GM19455 (cell line): ENCODE measurements at regions not wholly inside any gene's neighbourhood (a gene's known extent, or its start where the extent isn't known, plus 50 kb on each side); places are given as distances from the start of the nearest gene placed in this dataset.
"Not testable (repeated sequence)": the region's sequence is repeated elsewhere in the genome, so short reads cannot be mapped to it uniquely, and the experiment has no call there.

Experiments
- ATAC-seq: cut with Tn5 transposase; IDR thresholded peaks from one replicate; pipeline ENCODE4 v1.9.1; 2021; ENCODE audit not compliant: unreplicated experiment

DNA sequence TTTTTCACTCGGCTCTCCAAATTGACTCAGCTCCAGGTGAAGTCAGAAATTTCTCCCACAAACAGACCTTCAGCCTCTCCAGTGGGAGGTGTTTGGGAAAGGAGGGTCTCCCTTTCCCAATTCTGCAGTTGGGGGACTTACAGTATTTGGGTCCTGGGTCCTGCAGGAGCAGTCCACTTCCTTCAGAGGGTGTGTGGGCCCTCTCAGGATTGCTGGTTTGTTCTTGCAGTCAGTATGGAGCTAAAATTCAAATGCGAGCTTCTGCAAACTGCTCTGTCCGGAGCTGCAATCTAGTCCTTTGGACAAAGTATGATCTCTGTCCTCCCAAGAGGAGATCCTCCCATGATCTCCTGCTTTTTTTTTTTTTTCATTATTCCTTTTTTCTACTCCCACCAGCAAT is 87.9 kb upstream of the MSTN start:
- no peak for ATAC-seq

GRCh38 chr2:190149908-190150307 is 87.4 kb upstream of the MSTN start:
- ATAC-seq, result no peak

DNA sequence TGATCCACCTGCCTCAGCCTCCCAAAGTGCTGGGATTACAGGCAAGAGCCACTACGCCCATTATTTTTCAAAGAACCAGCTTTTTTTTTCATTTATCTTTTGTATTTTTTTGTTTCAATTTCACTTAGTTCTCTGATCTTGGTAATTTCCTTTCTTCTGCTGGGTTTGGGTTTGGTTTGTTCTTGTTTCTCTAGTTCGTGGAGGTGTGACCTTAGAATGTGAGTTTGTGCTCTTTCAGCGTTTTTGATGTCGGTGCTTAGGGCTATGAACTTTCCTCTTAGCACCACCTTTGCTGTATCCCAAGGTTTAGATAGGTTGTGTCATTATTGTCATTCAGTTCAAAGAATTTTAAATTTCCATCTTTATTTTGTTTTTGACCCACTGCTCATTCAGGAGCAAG is 86.7 kb upstream of the MSTN start:
- no peak for ATAC-seq

- ATAC-seq, result not testable (repeated sequence)
Observed at GRCh38 chr2:190146109-190146508, 83.6 kb upstream of the MSTN start.

GRCh38 chr2:190140474-190140873 is 77.9 kb upstream of the MSTN start:
- ATAC-seq, result not testable (repeated sequence)

DNA sequence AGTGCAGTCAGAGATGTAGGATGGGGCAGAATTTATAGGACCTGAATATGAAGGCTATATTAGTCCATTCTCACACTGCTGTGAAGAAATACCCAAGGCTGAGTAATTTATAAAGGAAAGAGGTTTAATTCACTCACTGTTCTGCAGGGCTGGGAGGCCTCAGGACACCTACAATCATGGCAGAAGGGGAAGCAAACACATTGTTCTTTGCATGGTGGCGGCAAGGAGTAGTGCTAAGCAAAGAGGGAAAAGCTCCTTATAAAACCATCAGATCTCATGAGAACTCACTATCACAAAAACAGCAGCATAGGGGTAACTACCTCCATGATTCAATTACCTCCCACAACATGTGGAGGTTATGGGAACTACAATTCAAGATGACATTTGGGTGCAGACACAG is 76.8 kb upstream of the MSTN start:
- ATAC-seq, result no peak

- ATAC-seq, result no peak
Observed at GRCh38 chr2:190138032-190138431, 75.5 kb upstream of the MSTN start.

GRCh38 chr2:190137561-190137960 is 75.0 kb upstream of the MSTN start:
- no peak for ATAC-seq

DNA sequence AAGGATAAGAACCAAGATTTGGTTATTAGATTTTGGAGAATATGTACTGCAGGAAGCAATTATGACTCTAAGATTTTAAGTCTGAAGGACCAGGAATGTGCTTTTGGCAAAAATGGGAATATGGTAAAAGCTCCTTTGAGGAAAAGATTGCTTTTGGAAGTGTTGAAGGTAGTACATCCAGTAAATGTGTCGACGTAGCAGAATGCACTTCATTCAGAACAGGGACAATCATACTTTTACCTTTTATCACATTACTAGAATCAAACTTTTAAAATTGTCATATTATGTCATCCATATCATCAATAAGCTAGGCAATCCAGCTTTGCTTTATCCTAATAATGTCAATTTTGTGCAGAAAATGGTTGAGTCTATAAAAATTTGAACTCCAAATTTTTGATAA is 74.3 kb upstream of the MSTN start:
- no peak for ATAC-seq

- no peak for ATAC-seq
Observed at GRCh38 chr2:190136259-190136658, 73.7 kb upstream of the MSTN start.

- no peak for ATAC-seq
Observed at GRCh38 chr2:190129421-190130199, 67.1 kb upstream of the MSTN start.

DNA sequence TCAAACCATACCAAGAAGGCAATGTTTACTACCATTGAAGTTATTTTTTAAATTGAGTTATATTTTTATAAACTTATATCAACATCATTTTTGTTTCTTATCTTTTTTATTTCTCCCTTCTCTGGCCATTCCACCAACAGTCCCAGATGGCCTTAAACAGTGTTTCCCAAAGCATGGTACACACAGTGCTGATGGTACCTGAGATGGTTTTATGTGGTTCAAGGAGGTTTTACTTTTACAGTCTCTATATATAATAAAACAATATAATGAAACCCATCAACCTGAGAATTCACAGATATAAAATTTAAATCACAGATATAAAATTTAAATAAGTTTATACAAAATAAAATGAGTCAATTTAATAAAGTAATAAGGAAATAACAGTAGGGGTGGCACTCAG is 65.1 kb upstream of the MSTN start:
- no peak for ATAC-seq

DNA sequence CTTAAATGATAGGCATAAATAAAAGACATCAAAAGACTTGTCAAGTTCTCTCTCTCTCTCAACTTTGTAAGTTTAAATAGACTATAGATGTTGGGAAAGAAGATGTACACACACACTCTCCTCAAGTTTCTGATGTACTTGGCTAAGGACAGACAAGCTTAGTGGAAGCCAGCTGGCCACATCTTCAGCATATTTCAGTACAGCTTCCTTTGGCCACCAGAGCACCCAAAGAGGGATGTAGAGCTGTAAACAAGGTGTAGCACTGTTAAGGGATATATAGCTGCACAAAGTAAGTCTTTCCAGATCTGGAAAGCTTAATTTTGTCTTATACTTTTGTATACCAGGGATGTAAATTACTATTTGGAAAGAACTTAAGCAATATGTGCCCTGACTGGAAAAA is 64.3 kb upstream of the MSTN start:
- no peak for ATAC-seq

- ATAC-seq, result no peak
Observed at GRCh38 chr2:190123956-190124355, 61.4 kb upstream of the MSTN start.

GRCh38 chr2:190121971-190122370 is 59.4 kb upstream of the MSTN start:
- ATAC-seq, result peak; percentile 68

DNA sequence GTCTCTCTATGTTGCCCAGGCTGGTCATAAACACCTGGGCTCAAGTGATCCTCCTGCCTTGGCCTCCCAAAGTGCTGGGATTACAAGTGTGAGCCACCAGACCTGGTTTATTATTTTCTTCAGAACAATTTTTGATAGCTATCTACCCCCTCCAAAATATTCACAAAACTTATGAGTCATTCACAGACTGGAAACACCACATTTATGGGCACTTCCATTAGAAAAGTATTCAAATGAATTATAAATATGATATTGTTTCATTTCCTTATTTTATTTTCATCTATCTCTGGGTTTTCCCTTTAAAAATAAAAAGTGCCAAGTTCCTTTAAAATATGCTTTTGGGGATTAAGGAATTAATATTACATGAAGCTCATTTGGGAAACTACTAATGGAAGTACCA is 58.8 kb upstream of the MSTN start:
- ATAC-seq, result no peak

DNA sequence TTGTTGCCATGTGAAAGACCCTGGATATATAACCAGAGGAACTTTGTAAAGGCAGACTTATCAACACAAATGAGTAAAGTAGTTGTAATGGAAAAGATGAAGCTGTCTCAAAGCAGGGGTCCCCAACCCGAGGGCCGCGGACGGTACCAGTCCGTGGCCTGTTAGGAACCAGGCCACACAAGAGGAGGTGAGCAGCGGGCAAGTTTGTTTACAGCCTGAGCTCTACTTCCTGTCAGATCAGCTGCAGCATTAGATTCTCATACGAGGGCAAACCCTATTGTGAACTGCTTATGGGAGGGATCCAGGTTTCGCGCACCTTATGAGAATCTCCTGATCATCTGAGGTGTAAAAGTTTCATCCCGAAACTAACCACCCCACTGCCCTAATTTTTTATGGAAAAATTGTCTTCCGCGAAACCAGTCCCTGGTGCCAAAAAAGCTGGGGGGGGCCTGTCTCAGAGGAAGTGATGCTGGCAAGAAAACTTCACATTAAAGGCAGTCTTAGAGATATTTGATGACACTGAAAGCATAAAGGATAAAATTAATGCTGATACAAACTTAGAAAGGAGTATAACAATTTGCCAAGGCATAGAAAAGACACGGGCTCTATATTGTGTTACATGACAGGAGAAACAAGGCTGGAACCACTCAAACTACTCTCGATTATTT is 57.5 kb upstream of the MSTN start:
- ATAC-seq, result no peak

- no peak for ATAC-seq
Observed at GRCh38 chr2:190119257-190119656, 56.7 kb upstream of the MSTN start.

DNA sequence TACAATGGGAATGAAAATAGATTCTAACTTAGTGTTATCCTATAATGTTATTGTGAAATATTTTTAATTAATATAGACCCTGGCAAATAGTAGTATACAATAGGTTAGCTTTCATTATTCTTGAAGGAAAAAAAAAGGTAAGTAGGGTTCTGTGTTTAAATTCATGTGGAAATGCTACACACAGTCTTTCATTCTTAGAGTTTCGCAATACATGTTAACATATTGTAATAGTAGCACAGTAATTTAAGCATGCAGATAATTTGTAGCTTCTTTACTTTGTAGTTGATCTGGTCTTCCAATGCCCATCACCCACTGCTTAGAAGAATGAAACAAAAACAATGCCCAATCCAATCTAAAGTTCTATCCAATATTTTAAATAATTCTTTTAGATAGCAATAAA is 54.8 kb upstream of the MSTN start:
- no peak for ATAC-seq

DNA sequence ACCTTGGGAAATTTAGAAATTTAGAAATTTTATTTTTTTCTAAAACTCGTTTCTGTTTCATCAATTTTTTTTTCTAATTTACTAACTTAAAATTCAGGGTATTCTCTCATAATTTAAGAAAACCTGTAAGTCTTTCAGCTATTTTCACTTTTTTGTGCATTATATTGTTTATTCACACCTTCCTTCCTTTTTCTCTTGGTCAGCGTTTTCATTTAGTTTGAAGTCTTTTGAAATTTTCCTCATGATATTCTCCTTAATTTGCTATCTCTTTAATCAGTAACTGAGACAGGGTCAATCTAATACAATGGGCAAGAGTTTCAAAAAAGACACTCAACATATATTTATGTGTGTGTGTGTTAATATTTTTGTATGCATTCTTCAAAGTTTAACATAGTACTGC is 50.5 kb upstream of the MSTN start:
- no peak for ATAC-seq
